Tibial nerve (tissue), 3 donors: ENCODE measurements at regions not wholly inside any gene's neighbourhood (a gene's known extent, or its start where the extent isn't known, plus 50 kb on each side); places are given as distances from the start of the nearest gene placed in this dataset.

Experiments
- POLR2A ChIP-seq, 2 donors: fragments of 450-650 bp; IDR thresholded peaks; one replicate each; pipeline ENCODE4 v1.6.1; 2017; ENCODE audit warnings: antibody characterized with exemption in 2 of 2, mild to moderate bottlenecking in 2 of 2, moderate library complexity in 2 of 2
- TF ChIP-seq, protein P1 (sequence below), 5 experiments: fragments of 200-600 bp in 3 of 5; fragments of 450-650 bp in 2 of 5; sonication (generic) in 3 of 5; IDR thresholded peaks; one replicate each; pipeline ENCODE4 v1.5.1; 2016 to 2019; ENCODE audit warnings: antibody characterized with exemption in 5 of 5, mild to moderate bottlenecking in 3 of 5, moderate library complexity in 2 of 5

DNA sequence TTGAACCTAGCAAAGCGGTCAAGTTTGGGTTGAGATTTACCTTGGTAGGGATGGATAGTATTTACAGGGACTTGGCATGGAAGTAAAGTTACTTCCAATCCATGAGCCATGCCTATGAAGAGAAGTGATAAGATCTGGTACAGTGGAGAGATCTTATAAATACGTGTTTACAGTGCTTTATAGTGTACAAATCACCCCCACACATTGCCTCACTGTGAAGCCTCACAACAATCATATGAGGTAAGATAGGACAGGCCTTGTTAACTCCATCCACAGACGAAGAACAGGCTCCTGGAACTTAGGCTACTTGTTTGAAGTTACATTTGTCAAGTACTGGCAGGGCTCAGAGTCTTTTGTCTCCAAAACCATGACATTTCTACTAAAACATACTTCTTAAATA, 159.8 kb downstream of the PLPPR4 start:
- TF ChIP-seq POLR2A (IDR thresholded peaks at IDR 0.05), result no peak
- TF ChIP-seq, protein P1, sequence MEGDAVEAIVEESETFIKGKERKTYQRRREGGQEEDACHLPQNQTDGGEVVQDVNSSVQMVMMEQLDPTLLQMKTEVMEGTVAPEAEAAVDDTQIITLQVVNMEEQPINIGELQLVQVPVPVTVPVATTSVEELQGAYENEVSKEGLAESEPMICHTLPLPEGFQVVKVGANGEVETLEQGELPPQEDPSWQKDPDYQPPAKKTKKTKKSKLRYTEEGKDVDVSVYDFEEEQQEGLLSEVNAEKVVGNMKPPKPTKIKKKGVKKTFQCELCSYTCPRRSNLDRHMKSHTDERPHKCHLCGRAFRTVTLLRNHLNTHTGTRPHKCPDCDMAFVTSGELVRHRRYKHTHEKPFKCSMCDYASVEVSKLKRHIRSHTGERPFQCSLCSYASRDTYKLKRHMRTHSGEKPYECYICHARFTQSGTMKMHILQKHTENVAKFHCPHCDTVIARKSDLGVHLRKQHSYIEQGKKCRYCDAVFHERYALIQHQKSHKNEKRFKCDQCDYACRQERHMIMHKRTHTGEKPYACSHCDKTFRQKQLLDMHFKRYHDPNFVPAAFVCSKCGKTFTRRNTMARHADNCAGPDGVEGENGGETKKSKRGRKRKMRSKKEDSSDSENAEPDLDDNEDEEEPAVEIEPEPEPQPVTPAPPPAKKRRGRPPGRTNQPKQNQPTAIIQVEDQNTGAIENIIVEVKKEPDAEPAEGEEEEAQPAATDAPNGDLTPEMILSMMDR (IDR thresholded peaks at IDR 0.05), result no peak
